H9 (cell line): ENCODE measurements at regions not wholly inside any gene's neighbourhood (a gene's known extent, or its start where the extent isn't known, plus 50 kb on each side); places are given as distances from the start of the nearest gene placed in this dataset.

ENCODE experiments used
- DNase-seq: peaks from one replicate; pipeline ENCODE4 v3.0.0-alpha.2; 2017
- H2AFZ ChIP-seq: one replicate; pipeline ENCODE4 v1.6.1; 2013; ENCODE audit warnings: mild to moderate bottlenecking, low read length, control low read depth, moderate library complexity
- H2AK5ac ChIP-seq: 2 replicates; pipeline ENCODE4 v1.6.1; 2013; ENCODE audit warnings: low read length, control low read depth, mixed read lengths; ENCODE audit not compliant: insufficient read length
- H2BK120ac ChIP-seq: one replicate; pipeline ENCODE4 v1.6.1; 2013; ENCODE audit warnings: low read depth, mild to moderate bottlenecking, low read length, control low read depth, inconsistent platforms; ENCODE audit not compliant: poor library complexity, severe bottlenecking
- H2BK12ac ChIP-seq: 2 replicates; pipeline ENCODE4 v1.6.1; 2013; ENCODE audit warnings: low read length, control low read depth, mixed read lengths, low read depth; ENCODE audit not compliant: insufficient read length
- H2BK15ac ChIP-seq: 2 replicates; pipeline ENCODE4 v1.6.1; 2013; ENCODE audit warnings: low read depth, low read length, control low read depth
- H2BK20ac ChIP-seq: one replicate; pipeline ENCODE4 v1.6.1; 2013; ENCODE audit warnings: low read depth, mild to moderate bottlenecking, low read length, control low read depth, inconsistent platforms; ENCODE audit not compliant: poor library complexity, severe bottlenecking
- H2BK5ac ChIP-seq: 2 replicates; pipeline ENCODE4 v1.6.1; 2013; ENCODE audit warnings: low read length, control low read depth, mixed read lengths; ENCODE audit not compliant: insufficient read length
- H3K14ac ChIP-seq: 2 replicates; pipeline ENCODE4 v1.6.1; 2013; ENCODE audit warnings: low read length, control low read depth; ENCODE audit not compliant: insufficient read depth
- H3K18ac ChIP-seq: 2 replicates; pipeline ENCODE4 v1.6.1; 2013; ENCODE audit warnings: low read depth, mild to moderate bottlenecking, mixed read lengths, low read length, control low read depth; ENCODE audit not compliant: insufficient read length
- H3K23ac ChIP-seq: 2 replicates; pipeline ENCODE4 v1.6.1; 2013; ENCODE audit warnings: low read length, control low read depth, mixed read lengths, low read depth; ENCODE audit not compliant: insufficient read length
- H3K23me2 ChIP-seq: 2 replicates; pipeline ENCODE4 v1.6.1; 2013; ENCODE audit warnings: low read depth, mild to moderate bottlenecking, mixed read lengths, low read length, control low read depth; ENCODE audit not compliant: insufficient read length, poor library complexity, severe bottlenecking
- H3K27ac ChIP-seq: 2 replicates; pipeline ENCODE4 v1.5.1; 2013; ENCODE audit warnings: low read length, control low read depth, mixed read lengths, low read depth; ENCODE audit not compliant: insufficient read length
- H3K27me3 ChIP-seq: 2 replicates; pipeline ENCODE4 v1.6.1; 2013; ENCODE audit warnings: low read length, control low read depth, inconsistent platforms; ENCODE audit not compliant: insufficient read depth
- H3K4ac ChIP-seq: 2 replicates; pipeline ENCODE4 v1.6.1; 2013; ENCODE audit warnings: low read depth, mild to moderate bottlenecking, control low read depth, inconsistent platforms, low read length, moderate library complexity
- H3K4me1 ChIP-seq: 2 replicates; pipeline ENCODE4 v1.6.1; 2013; ENCODE audit warnings: low read length, control low read depth, inconsistent platforms; ENCODE audit not compliant: insufficient read depth
- H3K4me2 ChIP-seq: 2 replicates; pipeline ENCODE4 v1.6.1; 2013; ENCODE audit warnings: low read length, control low read depth, mixed read lengths; ENCODE audit not compliant: insufficient read length, insufficient read depth
- H3K56ac ChIP-seq: 2 replicates; pipeline ENCODE4 v1.6.1; 2013; ENCODE audit warnings: low read depth, mild to moderate bottlenecking, mixed read lengths, low read length, control low read depth; ENCODE audit not compliant: insufficient read length
- H3K79me1 ChIP-seq: 2 replicates; pipeline ENCODE4 v1.6.1; 2013; ENCODE audit warnings: low read depth, mild to moderate bottlenecking, moderate library complexity, low read length, control low read depth, inconsistent platforms; ENCODE audit not compliant: insufficient read depth, poor library complexity, severe bottlenecking
- H3K79me2 ChIP-seq: 2 replicates; pipeline ENCODE4 v1.6.1; 2013; ENCODE audit warnings: low read length, control low read depth, inconsistent platforms; ENCODE audit not compliant: insufficient read depth
- H3K9ac ChIP-seq: 2 replicates; pipeline ENCODE4 v1.6.1; 2013; ENCODE audit warnings: low read length, control low read depth, mixed read lengths; ENCODE audit not compliant: insufficient read length; ENCODE audit errors: extremely low read depth
- H3K9me3 ChIP-seq: one replicate; pipeline ENCODE4 v1.6.1; 2013; ENCODE audit warnings: low read depth, low read length, inconsistent platforms; ENCODE audit not compliant: control insufficient read depth
- H3T11ph ChIP-seq: one replicate; pipeline ENCODE4 v1.6.1; 2013; ENCODE audit warnings: mild to moderate bottlenecking, low read length, control low read depth, inconsistent platforms
- H4K20me1 ChIP-seq: one replicate; pipeline ENCODE4 v1.6.1; 2013; ENCODE audit not compliant: control insufficient read depth, insufficient read length, insufficient read depth
- H4K5ac ChIP-seq: 2 replicates; pipeline ENCODE4 v1.6.1; 2013; ENCODE audit warnings: low read depth, mild to moderate bottlenecking, mixed read lengths, low read length, control low read depth; ENCODE audit not compliant: insufficient read length
- H4K8ac ChIP-seq: replicated peaks from 2 replicates; pipeline ENCODE4 v1.6.1; 2013; ENCODE audit warnings: low read length, control low read depth, mixed read lengths, low read depth; ENCODE audit not compliant: insufficient read length
- H4K91ac ChIP-seq: 2 replicates; pipeline ENCODE4 v1.6.1; 2013; ENCODE audit warnings: low read depth, mild to moderate bottlenecking, moderate library complexity, mixed read lengths, low read length, control low read depth; ENCODE audit not compliant: insufficient read length
- H3K27ac Mint-ChIP-seq, 3 experiments: 2 replicates in 2 of 3; 3 replicates in 1 of 3; pipeline ENCODE4 v1.8.0; 2020 to 2021; ENCODE audit warnings: mixed read lengths in 3 of 3, mild to moderate bottlenecking in 1 of 3, moderate library complexity in 1 of 3
- H3K27me3 Mint-ChIP-seq: 2 replicates; pipeline ENCODE4 v1.8.0; 2021; ENCODE audit warnings: low read depth, mild to moderate bottlenecking, moderate library complexity, mixed read lengths
- H3K36me3 Mint-ChIP-seq, 3 experiments: 2 replicates in 2 of 3; 3 replicates in 1 of 3; pipeline ENCODE4 v1.8.0; 2020 to 2021; ENCODE audit warnings: low read depth in 3 of 3, mixed read lengths in 3 of 3; ENCODE audit not compliant: insufficient read depth in 1 of 3
- H3K4me1 Mint-ChIP-seq, 2 experiments: 2 replicates each; pipeline ENCODE4 v1.8.0; 2020; ENCODE audit warnings: mixed read lengths in 2 of 2
- H3K4me3 Mint-ChIP-seq, 2 experiments: 2 replicates in 1 of 2; 3 replicates in 1 of 2; pipeline ENCODE4 v1.8.0; 2020 to 2021; ENCODE audit warnings: mild to moderate bottlenecking in 2 of 2, mixed read lengths in 2 of 2, moderate library complexity in 1 of 2
- H3K9me3 Mint-ChIP-seq, 2 experiments: 2 replicates in 1 of 2; 3 replicates in 1 of 2; pipeline ENCODE4 v1.8.0; 2020; ENCODE audit warnings: mild to moderate bottlenecking in 2 of 2, mixed read lengths in 2 of 2, moderate library complexity in 1 of 2
- CTCF ChIP-seq: fragments of 200-600 bp; sonication (generic); conservative IDR thresholded peaks from 3 replicates; pipeline ENCODE4 v1.8.0; 2021; ENCODE audit warnings: antibody characterized with exemption, mild to moderate bottlenecking

- Histone ChIP-seq H2BK20ac (no peak overlapping the region), H4K91ac (no peak overlapping the region), H2AFZ (no peak overlapping the region), H2BK12ac (no peak overlapping the region), H4K5ac (no peak overlapping the region), H3K27me3 (no peaks in the 10 kb centered on the region), H2BK5ac (no peak overlapping the region), H2AK5ac (no peak overlapping the region), H3K23me2 (no peaks in the 10 kb centered on the region), H3T11ph (no peak overlapping the region), H3K56ac (no peak overlapping the region), H3K18ac (no peak overlapping the region), H3K23ac (no peak overlapping the region), H3K9me3 (no peaks in the 10 kb centered on the region), H3K27ac (no peak overlapping the region), H4K8ac (no peak overlapping the region), H3K79me2 (no peaks in the 10 kb centered on the region), H3K4me2 (no peak overlapping the region), H3K4ac (no peak overlapping the region), H3K79me1 (no peaks in the 10 kb centered on the region), H3K14ac (no peak overlapping the region), H3K4me1 (no peaks in the 10 kb centered on the region), H2BK120ac (no peak overlapping the region), H3K9ac (no peak overlapping the region), H4K20me1 (no peaks in the 10 kb centered on the region), H2BK15ac (no peak overlapping the region)
- Mint-ChIP-seq H3K27me3 (no peaks in the 10 kb centered on the region), H3K4me3 (no peak overlapping the region), H3K4me1 (no peaks in the 10 kb centered on the region), H3K27ac (no peak overlapping the region), H3K9me3 (no peaks in the 10 kb centered on the region), H3K36me3 (no peaks in the 10 kb centered on the region; a peak in 1 of 7 replicates)
- DNase-seq = no peak
- TF ChIP-seq CTCF = no peak
These were observed 439.3 kb downstream of the MAT2B start for GRCh38 chr5:163944738-163945137.
